T-helper 1 cell (primary cell): ENCODE measurements at regions not wholly inside any gene's neighbourhood (a gene's known extent, or its start where the extent isn't known, plus 50 kb on each side); places are given as distances from the start of the nearest gene placed in this dataset.

Source experiments
- DNase-seq, 5 donors: peaks; one replicate each; pipeline ENCODE4 v3.0.0-alpha.2; 2012 to 2020

DNA sequence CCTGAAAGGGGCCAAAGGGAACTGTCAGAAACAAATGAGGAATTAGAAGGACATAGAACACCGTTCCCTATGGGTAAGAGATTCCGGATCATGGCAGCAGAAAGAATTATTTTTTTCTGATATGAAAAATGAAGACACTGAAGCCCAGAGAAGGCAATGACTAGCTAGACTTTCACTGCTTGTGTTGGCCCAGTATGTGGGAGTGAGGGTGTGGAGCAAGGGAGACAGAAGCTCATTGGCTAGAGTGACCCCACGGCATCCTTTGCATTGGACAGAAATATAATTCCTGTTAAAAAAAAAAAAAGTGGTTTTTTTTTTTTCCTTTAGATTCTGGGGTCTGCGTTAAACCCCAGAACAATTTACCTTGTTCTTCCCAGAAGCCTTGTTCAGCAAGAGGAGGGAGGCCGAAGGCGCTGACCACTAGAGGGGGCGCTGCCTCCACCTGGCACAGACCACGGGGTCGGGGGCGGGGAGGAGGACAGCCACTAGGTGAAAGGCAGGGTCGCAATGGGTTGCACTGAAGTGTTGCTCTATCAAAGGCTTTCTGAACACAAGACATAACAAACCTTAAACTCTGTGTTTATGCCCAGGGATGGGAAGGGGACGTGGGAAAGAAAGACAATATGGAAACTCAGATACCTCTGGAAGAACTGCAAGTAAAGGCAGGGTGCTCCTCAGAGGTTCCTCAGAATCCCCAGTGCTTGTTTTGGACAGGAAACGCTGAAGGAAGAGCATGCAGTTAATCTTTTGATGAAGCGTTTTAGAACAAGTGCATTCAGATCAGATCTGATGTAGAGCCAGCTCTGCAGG, 156.8 kb downstream of the KCNA5 start:
- DNase-seq = no peak

DNA sequence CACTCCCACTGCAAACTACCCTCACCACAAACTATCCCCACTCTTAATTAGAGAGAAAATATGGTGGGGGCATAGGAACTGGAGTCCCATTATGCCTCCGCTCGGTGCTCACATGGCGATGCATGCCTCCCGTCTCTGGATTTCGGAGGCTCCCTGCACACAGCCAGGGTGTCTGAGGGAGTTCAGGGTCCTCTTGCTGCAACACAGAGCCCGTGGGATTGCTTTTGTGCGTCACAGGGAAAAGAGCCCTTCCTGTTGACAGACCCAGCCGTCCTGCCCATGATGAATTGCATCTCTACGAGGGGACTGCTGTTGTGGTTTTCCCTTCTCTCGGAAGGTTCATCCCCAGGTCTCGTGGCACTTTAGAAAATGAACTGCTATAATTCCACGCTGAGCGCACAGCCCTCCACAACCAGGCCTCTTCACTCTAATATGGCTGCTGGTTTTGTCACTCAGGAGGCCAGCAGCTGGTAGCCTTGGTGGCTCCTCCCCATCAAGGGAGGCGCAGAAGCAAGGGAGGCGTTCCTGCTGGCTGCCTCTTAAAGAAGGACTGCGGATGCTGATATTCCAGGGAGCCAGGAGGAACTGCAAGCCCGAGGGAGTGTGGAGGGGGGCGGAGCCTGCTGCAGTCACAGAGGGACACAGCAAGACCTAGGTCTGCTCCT, 158.0 kb downstream of the KCNA5 start:
- no peak for DNase-seq

DNA sequence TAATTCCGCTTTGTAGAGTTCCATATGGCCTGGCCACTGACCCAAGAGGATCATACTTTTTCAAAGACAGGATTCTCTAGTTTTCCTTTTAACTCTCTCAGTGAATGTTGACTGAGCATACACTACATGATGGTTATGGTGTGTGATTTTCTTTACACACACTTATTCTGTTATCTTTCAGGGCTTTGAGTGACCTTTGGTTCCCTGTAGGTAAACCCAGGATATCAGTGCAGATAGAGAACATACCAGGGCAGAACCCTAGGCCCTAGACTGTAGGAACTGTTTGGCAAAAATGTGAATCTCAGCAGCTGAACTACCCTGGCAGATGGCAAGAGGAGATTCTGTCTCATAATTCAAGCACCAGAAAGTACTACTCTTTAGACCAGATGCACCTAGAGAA, 159.6 kb downstream of the KCNA5 start:
- no peak for DNase-seq

DNA sequence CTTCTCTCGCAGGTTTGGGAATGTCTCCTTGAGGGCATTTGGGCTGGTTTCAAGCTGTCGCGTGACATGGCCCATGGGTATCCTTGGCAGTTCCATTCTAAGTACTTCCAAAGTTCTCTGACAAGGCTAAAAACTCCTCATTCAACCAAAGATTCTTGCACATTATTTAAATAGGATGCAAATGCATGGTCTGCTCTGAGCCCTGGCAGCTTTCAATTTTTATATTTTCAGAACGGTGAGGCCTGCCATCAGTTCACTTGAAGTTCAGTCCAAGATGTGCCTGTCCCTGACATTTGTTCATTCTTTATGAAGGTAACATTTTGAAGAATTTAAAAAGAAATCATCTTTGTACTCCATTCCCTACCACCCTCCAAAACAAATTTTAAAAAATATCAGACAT, 160.0 kb downstream of the KCNA5 start:
- DNase-seq = no peak

DNA sequence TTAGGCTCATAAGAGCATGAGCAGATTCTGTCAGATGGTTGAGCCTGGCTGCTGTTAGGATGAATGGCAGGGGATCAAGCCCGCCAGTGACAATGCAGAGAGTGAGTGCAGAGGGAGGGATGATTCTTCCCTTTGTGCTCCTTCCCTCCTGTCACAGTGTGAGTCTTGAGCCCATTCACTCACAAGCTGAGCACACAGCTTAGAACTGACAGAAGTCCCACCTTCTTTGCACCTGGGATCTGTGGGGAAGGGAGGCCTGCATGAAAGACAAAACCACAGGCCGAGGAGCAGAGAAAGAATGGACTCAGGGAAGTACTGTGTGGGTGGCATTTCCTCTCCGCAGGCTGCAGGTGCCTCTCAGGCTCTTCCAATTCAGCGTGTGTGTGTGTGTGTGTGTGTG, 160.6 kb downstream of the KCNA5 start:
- no peak for DNase-seq

DNA sequence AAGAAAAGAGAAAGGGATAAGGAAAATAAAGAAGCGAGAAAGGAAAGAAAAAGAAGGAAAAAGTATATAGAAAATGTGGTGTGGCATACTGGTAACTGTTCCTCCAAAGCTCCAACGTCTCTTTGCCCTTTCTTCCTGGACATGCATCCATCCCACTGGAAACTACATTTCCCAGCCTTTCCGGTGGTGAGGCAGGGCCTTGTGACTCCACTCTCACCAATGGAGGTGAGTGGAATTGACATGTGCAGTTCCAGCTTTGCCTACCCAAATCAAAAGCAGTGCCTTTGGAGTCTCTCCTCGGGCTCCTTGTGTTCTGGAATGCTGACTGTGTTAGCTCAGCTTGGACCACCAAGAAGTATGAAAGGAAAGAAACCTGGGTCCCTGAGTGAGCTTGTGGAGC, 161.2 kb downstream of the KCNA5 start:
- DNase-seq = no peak

DNA sequence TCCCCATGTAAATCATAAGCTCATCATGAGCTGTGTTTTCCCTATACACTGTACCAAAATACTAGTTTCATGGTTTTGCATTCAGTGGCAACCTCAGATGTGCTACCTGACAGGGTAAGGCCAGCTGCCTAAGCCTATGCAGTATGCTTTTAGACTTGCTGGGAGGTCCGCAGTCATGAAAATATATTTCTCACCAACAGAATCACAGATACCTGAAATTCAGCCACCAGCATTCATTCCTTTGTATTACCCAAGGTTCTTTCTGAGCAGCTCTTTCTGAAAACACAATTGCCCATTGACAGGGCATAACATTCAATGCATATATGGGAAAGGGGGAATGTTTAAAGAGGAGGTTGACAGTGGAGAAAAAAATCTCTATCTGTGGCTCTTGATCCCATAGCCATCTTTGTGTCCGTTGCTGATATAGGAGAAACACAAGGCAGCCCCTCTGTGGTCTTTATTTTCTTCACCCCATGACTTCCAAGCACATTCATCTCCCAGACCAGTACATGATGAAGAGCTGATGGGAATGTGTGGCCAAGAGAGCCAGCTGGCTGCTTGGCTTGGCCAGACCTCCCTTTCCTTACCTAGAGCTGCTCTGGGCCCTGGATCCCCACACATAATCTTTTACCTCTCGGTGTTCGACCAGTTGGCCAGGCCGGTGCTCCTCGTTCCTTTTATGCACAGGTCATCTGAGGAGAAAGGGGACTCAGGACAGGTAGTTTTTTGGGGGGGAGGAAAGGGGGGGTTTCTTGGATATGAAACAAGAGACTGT, 162.9 kb downstream of the KCNA5 start:
- no peak for DNase-seq

DNA sequence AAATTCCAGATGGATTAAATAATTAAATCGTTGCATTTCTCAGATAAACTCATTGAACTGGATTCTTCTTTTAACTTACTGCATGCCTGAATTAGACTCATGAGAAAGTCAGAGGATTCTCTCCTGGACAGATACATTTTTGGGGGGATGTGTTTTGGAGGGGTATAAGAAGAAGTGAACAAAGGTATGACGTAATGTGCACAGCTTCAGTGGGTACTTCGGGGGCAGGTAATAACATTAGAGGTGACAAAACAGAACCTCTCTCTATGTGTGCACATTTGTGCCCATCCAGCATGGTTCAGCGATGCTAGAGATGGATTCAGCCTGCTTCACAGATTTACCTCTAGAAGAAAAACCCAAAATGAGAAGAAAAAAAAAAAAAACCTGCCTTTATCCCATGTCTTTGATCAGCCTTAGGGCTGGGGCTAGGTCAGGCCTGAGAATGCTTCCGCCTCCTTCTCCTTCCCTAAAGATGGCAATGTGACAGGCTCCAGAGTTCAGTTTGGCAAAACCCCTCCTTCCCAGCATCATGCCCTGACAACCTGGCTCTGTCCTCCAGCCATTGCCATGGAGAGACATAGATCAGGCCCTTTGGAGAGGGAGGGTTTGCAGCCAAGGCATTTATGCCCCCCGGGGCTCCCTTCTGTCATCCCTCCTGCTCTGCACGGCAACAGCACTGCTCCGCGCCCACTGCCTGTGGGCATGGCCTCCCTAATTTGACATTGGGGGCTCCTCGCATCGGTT, 166.7 kb downstream of the KCNA5 start:
- no peak for DNase-seq

DNA sequence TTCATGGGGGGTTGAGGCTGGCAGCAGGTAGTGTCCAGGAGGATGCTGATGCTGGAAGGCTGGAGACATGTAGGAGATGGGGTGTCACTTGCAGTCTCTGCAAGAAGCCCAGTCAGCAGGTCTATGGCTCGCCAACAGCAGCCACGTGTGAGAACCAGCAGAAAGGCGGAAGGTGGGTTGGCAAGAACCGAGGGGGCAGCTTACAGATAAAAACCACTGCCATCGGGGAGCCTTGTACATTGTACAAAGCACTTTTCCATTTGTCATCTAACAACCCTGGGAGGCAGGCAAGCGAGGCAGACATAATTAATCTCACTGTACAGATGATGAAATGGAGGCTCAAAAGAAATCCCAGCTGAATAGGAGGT, 167.2 kb downstream of the KCNA5 start:
- DNase-seq = no peak

DNA sequence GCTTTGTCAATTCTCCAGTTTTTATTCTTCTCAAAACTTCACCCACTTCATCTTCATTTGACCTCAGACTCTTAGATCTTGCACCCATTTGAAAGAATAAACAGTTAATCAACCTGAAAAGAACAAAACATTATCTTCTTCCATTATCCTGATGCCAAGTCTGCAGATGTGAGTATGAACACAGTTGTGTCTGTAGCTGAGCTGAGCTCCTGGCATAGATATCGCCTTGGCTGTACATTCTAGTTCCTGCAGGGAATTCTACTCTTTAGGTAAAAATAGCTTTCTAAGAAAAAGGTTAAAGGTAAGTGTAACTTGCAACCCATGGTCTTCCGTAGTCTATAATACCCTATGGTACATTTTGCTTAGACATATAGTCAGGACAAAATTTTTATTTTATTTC, 169.7 kb downstream of the KCNA5 start:
- DNase-seq = no peak

DNA sequence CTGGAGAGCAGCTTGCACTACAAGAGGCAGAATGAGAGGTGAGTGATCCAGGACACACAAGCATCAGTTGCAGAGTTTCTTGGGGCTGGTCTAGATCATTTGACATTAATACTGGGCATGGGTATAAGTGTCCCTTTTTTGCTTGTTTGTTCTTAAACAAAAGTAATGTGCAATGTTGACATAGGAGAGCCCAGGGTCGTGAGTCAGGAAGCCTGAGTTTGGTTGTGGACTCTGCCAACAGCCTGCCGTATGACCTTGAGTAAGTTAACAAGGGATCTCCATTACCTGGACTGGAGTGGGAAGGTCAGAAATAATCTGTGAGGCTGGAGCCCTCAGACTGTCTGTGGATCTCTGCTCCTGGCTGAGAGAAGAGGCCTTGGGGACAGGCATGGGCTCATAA, 170.3 kb downstream of the KCNA5 start:
- DNase-seq = no peak

DNA sequence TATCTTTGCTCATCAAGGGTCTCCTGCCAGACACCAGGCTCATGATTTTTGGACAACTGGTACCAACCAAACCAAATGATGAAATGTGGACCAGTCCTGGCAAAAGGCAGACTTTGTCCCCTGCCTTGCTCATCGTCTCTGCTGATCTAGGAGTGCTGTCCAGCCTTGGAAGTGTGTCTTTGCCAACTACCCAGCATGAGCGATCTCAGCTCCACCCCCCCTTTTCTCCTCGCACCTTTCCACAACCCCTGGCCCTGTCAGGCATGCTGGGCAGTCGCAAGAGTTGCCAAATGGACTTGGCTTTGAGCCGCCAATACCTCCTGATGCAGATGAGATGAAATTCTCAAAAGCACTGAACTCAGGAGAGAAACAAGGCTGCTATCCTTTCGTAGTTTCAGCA, 174.3 kb downstream of the KCNA5 start:
- DNase-seq = no peak

DNA sequence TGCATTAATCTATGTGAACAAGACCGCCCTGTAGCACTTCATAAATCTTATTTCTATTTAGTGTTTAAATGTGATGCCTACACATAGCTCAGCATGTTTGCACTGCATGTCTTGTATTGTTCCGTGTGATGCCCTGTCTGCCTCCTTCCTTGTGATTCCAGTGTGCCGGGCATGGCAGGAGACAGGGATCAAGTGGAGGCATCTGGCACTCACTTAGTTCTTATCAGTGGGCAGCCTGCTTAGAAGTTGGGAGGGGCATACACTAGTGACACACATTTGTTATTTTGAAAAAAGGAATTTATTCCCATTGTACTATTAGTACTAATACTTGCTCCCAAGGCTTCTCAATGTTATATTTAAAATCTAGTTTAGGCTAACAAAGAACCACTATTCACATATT, 176.4 kb downstream of the KCNA5 start:
- DNase-seq = no peak

DNA sequence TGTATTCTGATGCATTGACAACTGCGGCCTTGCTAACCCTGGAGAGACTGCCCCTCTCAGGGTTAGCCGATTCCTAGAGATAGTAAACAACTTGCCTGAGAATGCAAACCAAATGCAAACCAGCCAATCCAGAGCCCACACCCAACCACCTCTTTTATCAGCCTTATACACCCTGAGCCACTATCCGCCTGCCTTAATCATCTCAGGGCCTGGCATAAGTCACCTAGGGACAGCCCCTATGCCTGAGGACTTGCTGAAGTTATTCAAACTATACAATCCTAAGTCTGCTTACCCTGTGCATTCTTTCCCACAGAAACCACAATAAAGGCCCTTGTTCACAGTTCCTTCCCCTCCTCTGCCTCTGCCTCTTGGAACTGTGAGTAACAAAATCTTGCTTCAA, 177.2 kb downstream of the KCNA5 start:
- peak in 1 of 5 donors; percentile 5 for DNase-seq

DNA sequence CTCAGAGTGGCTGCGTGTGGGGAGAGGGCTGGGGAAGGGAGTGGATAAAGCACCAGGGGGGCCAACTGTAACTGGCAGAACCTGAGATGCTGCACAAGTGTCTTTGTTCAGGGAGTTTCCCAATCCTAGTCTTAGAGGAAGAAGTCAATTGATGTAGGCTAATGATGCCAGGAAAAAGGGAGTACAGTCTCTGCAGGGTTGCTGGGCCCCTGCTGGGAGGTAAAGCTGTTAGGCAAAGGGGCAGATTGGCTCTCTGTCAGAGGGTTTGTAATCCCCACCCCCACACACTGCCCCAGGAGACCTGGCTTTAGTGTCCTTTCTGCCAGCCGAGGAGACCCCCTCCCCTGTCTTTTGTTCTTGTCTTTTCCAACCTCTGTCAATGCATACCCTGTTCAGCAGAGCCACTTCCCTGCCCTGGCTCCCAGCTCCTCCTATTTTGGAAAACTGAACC, 178.4 kb downstream of the KCNA5 start:
- no peak for DNase-seq

DNA sequence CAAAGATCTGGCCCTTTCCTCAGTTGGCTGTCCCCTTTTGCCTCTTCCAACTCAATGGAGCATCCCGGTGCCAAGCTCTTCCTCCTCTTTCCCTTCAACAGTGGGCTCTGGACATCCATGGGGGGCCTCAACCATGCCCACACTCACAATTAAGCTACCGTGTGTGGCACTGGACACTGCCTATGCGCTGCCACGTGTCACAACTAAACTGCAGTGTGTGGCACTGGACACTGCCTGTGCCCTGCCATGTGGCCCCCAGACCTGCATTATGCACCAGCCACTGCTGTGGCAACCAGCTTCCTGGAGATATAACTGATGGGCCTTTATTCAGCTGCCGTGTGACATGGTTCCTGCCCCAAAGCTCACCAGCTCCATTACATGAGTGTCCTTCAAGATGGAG, 179.1 kb downstream of the KCNA5 start:
- DNase-seq = no peak

DNA sequence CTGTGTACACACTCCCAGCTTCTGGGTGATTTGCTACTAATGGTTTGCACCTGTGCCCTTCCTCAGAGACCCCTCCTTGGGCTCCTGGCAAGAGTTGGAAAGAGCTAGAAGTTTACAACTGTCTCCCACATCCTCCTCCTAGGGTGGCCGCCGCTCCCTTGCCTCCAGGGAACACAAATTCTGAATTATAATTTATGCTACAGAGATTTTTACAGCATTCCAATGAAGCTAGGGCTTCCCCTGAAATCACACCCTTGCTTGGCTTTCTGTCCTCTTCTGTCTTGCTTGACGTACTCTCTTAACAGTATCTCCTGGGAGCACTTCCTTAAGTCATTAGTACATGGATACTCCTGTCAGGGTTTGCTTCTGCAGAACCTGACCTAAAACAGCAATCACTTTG, 180.2 kb downstream of the KCNA5 start:
- no peak for DNase-seq

DNA sequence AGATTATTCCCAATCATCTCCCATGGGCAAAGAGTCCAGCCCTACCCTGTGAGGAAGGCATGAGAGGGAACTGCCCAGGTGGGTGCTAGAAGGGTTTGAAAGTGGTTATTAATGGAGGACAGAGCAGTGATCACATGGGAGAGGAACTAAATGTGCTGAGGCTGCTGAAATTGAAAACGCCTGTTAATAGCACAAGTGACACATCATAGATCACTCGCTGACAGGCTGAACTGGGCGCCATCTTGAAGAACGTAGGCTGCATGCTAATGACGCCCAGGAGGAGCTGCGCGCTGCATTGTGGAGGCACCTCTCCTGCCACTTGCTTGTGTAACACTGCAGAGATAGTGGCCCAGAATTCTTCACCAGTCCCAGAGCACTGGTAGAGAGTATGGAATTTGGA, 182.9 kb downstream of the KCNA5 start:
- no peak for DNase-seq

DNA sequence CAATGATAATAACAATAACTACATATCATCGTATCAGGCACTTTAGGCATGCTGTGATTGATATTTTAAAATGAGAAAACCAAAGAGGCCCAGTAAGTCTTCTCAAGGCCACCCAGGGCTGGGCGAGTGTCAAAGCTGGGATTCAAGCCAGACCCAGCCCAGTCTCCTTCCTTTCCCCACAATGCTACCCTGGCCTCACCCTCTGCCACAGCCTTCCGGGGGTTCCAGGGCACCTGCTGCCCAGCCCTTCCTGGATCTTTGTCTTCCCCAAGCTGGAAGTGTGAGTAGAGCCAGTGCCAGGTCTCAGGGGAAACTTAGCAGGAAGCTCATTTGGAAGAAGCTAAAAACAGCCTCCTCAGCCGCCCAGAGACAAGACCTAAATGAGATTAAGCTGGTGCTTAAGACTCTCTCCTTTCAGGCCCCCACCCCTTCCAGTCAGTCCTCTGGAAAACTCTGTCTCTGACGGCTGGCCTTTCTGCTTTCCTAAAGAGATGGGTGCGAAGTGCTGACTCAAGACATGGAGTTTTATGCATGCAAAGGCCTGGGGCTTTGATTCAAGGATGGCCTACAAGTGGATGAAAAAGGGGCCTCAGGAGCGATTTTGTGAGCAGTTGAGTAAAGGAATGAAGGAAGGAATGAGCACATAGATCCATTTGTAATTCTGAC, 184.2 kb downstream of the KCNA5 start:
- DNase-seq = no peak

DNA sequence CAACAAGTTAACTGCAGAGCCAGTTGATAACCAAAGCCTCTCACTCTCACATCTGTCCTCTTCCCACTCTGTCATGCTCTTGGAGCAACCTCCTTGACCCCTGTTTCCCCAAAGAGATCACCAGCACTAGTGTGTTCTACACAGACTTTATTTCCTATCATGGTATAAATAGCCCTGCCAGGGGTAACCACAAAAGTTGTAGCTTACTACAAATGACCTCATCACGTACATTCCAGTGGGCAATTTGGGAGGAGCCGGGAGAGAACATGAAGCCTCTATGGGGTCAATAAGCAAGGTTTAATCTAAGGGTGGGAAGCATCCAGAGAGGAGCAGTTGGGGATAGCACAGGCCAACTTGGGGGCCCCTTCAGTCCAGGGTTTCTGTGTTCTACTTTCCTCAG, 186.5 kb downstream of the KCNA5 start:
- no peak for DNase-seq

DNA sequence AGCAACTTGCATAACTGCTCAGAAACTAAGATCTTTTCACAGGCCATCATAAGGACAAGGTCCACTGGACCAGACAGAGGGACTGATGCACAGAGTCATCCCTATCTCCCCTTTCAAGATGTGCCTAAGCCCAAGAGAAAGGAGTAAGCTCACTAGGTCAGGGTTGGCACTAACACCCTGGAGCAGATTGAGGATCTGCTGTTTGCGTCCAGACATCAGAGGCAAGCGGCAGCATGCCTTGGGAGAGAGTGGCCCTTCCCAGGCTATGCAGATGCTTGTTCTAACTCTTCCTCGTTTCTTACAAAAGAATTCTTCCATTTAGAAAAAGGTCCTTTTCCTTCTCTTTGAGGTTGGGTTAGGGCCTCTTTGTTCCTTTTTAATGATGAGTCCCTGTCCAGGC, 187.2 kb downstream of the KCNA5 start:
- no peak for DNase-seq

DNA sequence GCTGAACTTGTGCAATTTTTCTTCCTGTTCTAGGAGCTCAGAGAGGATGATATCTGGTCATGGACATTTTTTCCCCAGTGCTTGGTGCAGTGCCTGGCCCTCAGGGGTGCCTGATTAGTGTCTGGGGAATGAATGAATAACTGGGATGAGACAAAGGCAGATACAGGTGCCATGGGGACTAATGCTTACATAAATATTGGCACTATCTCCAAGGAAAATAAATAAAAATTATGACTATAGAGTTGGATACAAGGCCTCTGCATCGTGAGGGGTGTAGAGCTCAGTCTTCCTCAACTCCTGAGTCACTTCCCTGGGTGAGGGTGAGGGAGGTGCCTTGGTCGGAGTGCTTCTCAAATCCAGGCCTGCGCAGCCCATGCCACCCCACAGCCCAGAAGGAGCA, 188.6 kb downstream of the KCNA5 start:
- no peak for DNase-seq
